Hematopoietic multipotent progenitor cell treated with erythropoietin and hydrocortisone succinate and interleukin-3 and kit ligand, for 8 days (in vitro differentiated cells): ENCODE measurements at regions not wholly inside any gene's neighbourhood (a gene's known extent, or its start where the extent isn't known, plus 50 kb on each side); places are given as distances from the start of the nearest gene placed in this dataset.
"Not testable (repeated sequence)": the region's sequence is repeated elsewhere in the genome, so short reads cannot be mapped to it uniquely, and the experiment has no call there.

Experiments
- DNase-seq: peaks from one replicate; pipeline ENCODE4 v3.0.0-alpha.2; 2015

GRCh38 chr10:64142395-64142794 lies 621.2 kb downstream of the REEP3 start:
- DNase-seq = no peak

- DNase-seq = no peak
Observed at GRCh38 chr10:64148607-64149006, 627.4 kb downstream of the REEP3 start.

DNA sequence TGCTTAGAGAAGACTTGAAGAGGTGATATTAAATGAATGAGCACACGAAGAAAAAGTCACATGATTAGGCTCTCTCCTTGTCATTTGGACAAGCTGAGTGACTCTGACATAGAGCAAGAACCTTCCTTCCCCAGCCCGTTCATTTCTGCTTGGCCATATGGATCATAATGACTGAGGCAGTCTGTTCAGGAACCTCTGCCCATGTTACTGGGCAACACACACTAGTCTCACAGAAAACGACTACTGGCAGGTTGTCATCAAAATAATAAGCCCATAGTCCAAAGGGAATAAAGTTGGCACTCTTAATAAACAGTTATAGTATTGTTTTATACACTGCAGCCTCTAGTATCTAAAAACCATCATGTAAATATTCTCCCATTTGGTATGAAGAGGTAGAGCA lies 635.0 kb downstream of the REEP3 start:
- no peak for DNase-seq

DNA sequence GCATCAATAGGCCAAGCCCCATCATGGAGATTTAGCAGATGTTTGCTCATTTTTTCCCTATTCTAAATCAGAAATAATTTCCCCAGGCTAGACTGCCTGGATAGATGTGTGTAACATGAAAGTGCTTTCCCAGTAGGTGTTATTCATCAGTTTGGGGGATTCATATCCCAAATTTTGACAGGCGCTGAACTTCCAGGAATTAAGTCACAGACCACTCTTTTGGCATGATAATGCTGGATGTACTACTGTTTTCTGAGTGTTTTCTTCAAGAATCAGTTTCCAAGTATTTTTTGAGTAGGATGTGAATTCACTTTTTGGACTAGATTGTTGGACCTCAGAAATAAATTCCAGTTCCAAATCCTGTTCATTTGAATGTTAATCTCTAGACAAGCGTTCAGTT lies 637.4 kb downstream of the REEP3 start:
- DNase-seq = no peak

DNA sequence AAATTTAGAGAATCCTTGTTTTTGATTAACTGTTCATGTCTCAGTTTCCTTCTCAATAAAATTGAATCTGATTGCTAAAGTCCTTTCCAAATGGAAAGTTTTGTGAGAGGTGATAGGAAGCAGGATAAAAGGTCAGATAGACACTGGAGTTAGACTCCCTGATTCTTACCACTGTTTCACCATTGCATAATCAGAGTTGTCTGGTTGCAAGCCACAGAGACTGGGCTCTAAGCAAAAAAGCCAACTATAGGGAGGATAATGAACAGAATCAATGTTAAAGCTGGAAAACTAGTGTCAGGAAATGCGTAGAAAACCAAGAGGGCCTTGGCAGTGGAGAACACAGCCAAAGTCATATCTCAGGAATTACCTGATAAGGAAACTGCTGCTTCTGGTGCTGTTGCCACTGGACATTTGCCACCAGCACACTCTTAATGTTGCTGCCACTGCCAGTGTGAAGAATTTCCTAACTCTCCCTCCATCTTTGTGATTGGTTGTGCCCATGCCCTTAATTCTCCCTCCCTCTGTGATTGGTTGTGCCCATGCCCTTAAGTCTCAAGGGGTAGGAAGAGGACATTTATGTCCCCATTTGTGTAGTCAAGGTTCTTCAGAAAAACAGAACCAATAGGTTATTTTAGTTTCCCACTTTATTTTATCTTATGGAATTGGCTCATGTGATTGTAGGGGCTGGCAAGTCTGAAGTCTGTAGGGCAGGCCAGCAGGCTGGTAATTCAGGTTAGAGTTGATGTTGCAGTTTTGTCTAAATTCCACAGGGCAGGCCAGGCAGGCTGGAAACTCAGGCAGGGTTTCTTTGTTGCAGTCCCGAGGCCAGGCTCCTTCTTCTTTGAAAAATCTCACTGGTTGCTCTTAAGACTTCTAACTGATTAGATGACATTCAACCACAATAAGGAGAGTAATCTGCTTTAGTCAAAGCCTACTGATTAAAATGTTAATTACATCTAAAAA lies 639.0 kb downstream of the REEP3 start:
- no peak for DNase-seq

- DNase-seq = no peak
Observed at GRCh38 chr10:64170791-64171190, 649.6 kb downstream of the REEP3 start.

- DNase-seq = no peak
Observed at GRCh38 chr10:64173826-64174225, 652.6 kb downstream of the REEP3 start.

DNA sequence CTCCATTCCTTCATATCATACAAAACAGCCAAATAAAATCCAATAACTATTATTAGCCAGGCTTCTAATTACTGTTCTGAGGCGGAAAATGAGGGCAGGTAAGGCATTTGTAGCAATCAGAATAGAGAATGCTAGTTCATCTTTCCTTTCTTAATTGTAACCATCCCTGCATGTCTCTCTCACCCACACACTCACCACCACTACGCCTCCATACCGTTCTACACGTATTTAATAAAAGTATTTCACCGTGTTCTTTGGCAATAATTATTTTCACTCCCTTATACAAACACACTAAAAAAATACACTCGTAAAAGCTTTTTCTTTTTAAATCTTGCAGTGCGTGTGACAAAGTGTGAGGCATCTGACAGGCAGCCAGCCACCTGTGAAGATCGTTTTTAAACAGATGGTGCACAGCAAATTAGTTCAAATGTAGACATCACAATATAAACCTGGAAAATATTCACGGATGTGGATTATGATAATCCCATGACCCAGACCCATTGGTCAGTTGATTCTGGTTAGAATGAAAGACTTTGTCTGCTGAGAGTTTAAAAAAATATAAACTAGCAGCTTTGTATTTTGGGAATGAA lies 653.6 kb downstream of the REEP3 start:
- no peak for DNase-seq

- no peak for DNase-seq
Observed at GRCh38 chr10:64175271-64175962, 654.2 kb downstream of the REEP3 start.

GRCh38 chr10:64182671-64183070 lies 661.5 kb downstream of the REEP3 start:
- DNase-seq = no peak

GRCh38 chr10:64191286-64191685 lies 670.1 kb downstream of the REEP3 start:
- no peak for DNase-seq

DNA sequence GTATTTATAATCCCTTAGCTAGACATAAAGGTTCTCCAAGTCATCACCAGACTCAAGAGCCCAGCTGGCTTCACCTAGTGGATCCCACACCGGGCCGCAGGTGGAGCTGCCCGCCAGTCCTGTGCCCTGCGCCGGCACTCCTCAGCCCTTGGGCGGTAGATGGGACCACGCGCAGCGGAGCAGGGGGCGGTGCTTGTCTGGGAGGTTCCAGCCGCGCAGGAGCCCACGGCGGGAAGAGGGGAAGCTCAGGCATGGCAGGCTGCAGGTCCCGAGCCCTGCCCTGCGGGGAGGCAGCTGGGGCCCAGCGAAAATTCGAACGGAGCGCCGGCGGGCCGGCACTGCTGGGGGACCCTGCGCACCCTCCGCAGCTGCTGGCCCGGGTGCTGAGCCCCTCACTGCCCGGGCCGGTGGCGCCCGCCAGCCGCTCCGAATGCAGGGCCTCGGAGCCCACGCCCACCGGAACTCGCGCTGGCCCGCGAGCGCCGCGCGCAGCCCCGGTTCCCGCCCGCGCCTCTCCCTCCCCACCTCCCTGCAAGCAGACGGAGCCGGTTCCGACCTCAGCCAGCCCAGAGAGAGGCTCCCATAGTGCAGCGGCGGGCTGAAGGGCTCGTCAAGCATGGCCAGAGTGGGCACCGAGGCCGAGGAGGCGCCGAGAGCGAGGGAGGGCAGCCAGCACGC lies 675.6 kb downstream of the REEP3 start:
- no peak for DNase-seq

DNA sequence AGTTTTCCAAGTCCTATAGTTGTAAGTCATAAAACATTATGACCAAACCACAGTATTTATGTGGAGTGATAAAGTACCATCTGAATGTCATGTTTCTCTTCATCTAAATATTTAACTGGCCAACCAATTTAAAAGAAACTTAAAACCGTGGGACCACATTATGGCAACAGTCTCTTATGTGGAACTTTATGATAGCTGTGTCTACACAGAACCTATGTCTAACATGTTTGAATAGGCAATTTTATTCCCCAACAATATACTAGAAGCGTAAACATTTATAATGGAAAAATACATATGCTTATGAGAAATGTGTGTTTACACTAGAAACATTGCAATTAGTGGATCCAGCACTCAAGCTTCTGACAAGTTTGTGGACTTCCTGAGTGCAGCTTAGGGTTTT lies 680.7 kb downstream of the REEP3 start:
- no peak for DNase-seq

- DNase-seq = not testable (repeated sequence)
Observed at GRCh38 chr10:64204504-64204903, 683.3 kb downstream of the REEP3 start.

- DNase-seq = no peak
Observed at GRCh38 chr10:64206409-64206808, 685.2 kb downstream of the REEP3 start.

DNA sequence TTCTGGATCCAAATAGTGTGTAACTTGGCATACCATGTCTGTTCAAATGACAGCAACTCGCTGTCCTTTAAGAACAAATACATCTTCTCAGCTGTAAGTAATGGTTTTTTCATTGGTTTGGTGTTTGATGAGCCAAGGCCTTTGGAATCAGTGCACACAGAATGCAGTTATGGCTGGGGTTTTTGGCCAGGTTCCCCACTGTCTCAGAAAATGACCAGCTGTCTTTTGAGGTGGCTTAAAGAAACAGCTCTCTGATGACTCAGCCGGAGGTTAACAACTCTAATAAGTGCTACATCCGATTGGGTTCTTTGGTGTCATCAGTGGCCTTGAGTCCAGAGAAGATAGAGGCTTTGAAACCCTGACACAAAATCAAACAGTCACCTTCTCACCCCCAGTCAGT lies 688.4 kb downstream of the REEP3 start:
- no peak for DNase-seq

- no peak for DNase-seq
Observed at GRCh38 chr10:64210211-64210610, 689.0 kb downstream of the REEP3 start.

DNA sequence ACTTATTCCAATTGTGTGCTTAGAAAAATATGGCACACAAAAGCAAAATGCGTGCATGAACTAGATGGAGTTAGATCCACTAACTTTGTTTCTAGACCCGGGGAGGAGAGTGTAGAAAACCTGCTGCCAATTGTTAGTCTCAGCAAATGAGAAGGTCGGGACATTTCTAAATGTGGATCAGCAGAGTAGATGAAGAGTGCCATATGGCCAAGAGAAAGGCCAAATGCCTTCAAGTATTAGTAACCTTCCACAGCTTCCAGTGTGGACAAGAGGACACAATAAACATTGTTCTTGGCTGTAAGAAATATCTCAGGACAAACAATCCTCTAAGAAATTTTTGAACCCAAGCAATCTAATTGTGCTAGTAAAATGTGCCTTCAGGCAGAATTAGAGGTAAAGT lies 690.3 kb downstream of the REEP3 start:
- no peak for DNase-seq

GRCh38 chr10:64215088-64215487 lies 693.9 kb downstream of the REEP3 start:
- DNase-seq = no peak

GRCh38 chr10:64219271-64220025 lies 698.2 kb downstream of the REEP3 start:
- DNase-seq = no peak

DNA sequence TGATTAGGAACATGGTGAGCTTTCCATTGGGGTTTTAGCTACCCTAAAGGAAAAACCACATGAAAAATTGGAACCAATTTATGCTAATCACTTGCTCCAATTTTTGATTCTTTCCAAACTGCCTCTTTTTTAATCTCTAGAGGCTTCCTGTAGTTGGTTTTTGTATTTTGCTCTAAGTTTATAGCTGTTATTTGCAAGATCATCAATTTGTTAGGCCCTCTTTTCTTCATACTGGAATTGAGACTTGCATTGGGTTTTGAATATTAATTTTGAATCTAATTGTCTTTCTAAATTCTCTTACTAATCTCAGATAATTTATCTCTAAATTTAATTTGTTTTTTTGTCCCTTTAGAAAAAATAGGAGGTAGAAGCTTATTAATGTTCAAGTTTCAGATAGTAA lies 713.3 kb downstream of the REEP3 start:
- DNase-seq = no peak

DNA sequence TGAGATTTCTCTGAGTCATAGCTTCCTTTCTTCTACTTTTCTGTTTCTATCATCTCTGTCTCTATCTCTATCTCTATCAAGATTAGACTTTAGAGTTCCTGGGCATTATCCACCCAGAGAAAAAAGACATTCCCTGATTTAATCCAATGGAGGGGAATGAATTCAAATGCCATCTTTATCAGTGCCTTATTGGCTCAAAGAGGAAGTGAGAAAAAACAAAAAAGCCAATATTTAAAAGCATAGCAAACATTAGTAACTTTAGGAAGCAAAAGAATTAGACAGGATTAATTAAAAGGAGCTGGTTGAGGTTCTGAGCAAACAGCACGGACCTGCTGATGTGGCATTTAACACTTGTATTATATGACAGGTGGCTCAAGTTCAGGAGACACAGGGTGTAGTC lies 736.5 kb downstream of the REEP3 start:
- DNase-seq = no peak

- DNase-seq = no peak
Observed at GRCh38 chr10:64261092-64261491, 739.9 kb downstream of the REEP3 start.
